ENCODE measurements at regions not wholly inside any gene's neighbourhood (a gene's known extent, or its start where the extent isn't known, plus 50 kb on each side); places are given as distances from the start of the nearest gene placed in this dataset.

DNA sequence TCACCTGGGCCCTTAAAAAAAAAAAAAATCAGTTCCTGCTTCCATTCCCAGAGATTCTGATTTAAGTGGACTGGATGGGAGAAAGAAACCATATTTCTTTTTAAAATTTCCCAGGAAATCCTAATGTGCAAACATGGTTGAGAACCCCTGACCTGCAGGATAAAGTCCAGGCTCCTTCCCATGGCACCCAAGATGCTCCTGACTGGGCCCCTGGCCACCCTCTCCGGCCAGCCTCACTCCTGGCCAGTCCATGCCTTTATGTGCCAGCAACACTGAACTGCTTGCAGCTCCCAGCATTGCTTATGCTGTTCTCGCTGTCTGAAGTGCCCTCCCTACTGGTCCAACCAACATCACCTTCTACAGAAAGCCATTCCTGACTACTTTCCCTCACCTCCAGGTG is 93.9 kb downstream of the TEX35 start:
- TF ChIP-seq, protein P1, sequence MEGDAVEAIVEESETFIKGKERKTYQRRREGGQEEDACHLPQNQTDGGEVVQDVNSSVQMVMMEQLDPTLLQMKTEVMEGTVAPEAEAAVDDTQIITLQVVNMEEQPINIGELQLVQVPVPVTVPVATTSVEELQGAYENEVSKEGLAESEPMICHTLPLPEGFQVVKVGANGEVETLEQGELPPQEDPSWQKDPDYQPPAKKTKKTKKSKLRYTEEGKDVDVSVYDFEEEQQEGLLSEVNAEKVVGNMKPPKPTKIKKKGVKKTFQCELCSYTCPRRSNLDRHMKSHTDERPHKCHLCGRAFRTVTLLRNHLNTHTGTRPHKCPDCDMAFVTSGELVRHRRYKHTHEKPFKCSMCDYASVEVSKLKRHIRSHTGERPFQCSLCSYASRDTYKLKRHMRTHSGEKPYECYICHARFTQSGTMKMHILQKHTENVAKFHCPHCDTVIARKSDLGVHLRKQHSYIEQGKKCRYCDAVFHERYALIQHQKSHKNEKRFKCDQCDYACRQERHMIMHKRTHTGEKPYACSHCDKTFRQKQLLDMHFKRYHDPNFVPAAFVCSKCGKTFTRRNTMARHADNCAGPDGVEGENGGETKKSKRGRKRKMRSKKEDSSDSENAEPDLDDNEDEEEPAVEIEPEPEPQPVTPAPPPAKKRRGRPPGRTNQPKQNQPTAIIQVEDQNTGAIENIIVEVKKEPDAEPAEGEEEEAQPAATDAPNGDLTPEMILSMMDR (IDR thresholded peaks at IDR 0.05; ENCODE audit: insufficient read depth, low read depth, low read length) = no peak
- TF ChIP-seq EZH2 (IDR thresholded peaks at IDR 0.05; ENCODE audit: insufficient read depth, low read length) = no peak
